ENCODE measurements at regions not wholly inside any gene's neighbourhood (a gene's known extent, or its start where the extent isn't known, plus 50 kb on each side); places are given as distances from the start of the nearest gene placed in this dataset.
"Not testable (repeated sequence)": the region's sequence is repeated elsewhere in the genome, so short reads cannot be mapped to it uniquely, and the experiment has no call there.

DNA sequence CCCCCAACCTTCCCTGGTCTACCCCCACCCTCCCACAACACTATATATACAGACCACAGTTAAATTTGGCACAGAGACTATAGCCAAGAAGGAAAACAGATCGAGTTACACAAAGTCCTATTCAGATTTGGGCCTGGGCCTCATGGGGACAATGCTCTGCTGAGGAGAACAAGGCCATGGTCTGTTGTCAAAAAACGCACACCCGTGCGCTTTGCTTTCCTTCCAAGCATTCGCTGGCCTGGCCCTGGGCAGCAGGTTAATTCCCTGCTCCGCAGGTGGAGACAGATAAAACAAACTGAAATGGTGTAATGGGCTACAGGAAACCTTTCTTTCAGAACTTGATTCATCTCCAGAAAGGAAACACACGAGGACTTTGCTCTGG is 256.2 kb downstream of the BCL2L11 start:
- H3K27me3 ChIP-seq (ENCODE audit: control insufficient read depth in 2 of 2, insufficient read depth in 2 of 2, low read length in 2 of 2); H3K36me3 ChIP-seq (ENCODE audit: control insufficient read depth in 2 of 2, insufficient read depth in 2 of 2, low read length in 2 of 2); H3K4me1 ChIP-seq (ENCODE audit: control insufficient read depth in 2 of 2, insufficient read depth in 2 of 2, low read length in 2 of 2); H3K27ac ChIP-seq (ENCODE audit: low read depth in 2 of 2, low read length in 2 of 2); H3K9me3 ChIP-seq (ENCODE audit: control insufficient read depth in 2 of 2, low read length in 2 of 2); H3K9ac ChIP-seq (ENCODE audit: low read depth in 1 of 2, low read length in 2 of 2); H3K4me3 ChIP-seq (ENCODE audit: low read length in 2 of 2): not testable (repeated sequence)

DNA sequence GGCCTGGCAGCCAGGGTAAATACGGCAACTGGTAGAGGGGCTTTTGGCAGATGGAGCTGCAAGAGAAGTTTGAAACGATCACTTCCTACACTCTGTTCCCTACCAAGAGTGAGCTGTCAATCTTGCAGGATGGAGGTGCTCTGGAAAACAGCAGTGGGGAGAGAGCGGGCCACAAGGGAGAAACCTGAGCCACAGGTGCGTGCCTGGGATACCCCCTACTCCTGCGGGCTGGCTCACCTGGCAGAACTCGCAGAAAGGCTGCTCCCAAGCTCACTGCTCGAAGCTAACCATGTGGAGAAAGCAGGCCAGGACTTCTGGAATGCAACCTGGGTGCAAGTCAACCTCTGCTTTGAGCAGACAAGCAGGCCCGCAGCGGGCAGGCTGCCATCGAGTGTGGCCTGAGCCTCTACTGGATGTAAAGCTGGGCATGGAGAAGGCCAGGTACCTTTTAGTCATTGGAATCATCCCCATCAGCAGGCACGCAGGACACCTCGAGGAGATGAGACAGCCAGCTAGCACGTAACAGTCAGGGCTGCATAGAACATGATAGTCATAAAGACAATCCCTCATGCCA is 256.8 kb downstream of the BCL2L11 start:
- H3K4me3 ChIP-seq (ENCODE audit: low read length in 2 of 2); H3K27ac ChIP-seq (ENCODE audit: low read depth in 2 of 2, low read length in 2 of 2); H3K9ac ChIP-seq (ENCODE audit: low read depth in 1 of 2, low read length in 2 of 2); H3K4me1 ChIP-seq (ENCODE audit: control insufficient read depth in 2 of 2, insufficient read depth in 2 of 2, low read length in 2 of 2); H3K9me3 ChIP-seq (ENCODE audit: control insufficient read depth in 2 of 2, low read length in 2 of 2); H3K36me3 ChIP-seq (ENCODE audit: control insufficient read depth in 2 of 2, insufficient read depth in 2 of 2, low read length in 2 of 2); H3K27me3 ChIP-seq (ENCODE audit: control insufficient read depth in 2 of 2, insufficient read depth in 2 of 2, low read length in 2 of 2): not testable (repeated sequence)

DNA sequence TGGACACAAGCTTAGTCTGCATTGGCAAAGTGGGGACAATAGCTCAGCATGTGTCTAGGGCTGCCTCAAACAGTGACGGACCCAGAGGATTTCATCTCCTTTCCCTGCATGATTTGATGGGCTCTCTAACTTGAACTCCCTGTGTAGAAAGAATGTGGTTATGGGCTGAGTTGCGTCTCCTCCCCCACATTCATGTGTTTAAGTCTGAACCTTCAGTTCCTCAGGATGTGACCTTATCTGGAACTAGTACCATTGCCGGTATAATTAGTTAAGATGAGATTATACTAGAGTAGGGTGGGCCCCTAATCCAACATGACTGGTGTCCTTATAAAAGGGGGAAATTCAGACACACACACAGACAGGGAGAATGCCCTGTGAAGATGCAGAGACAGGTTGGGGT is 257.6 kb downstream of the BCL2L11 start:
- not testable (repeated sequence) for H3K9me3 ChIP-seq (ENCODE audit: control insufficient read depth in 2 of 2, low read length in 2 of 2); H3K9ac ChIP-seq (ENCODE audit: low read depth in 1 of 2, low read length in 2 of 2); H3K27me3 ChIP-seq (ENCODE audit: control insufficient read depth in 2 of 2, insufficient read depth in 2 of 2, low read length in 2 of 2); H3K36me3 ChIP-seq (ENCODE audit: control insufficient read depth in 2 of 2, insufficient read depth in 2 of 2, low read length in 2 of 2); H3K4me1 ChIP-seq (ENCODE audit: control insufficient read depth in 2 of 2, insufficient read depth in 2 of 2, low read length in 2 of 2); H3K27ac ChIP-seq (ENCODE audit: low read depth in 2 of 2, low read length in 2 of 2); H3K4me3 ChIP-seq (ENCODE audit: low read length in 2 of 2)

DNA sequence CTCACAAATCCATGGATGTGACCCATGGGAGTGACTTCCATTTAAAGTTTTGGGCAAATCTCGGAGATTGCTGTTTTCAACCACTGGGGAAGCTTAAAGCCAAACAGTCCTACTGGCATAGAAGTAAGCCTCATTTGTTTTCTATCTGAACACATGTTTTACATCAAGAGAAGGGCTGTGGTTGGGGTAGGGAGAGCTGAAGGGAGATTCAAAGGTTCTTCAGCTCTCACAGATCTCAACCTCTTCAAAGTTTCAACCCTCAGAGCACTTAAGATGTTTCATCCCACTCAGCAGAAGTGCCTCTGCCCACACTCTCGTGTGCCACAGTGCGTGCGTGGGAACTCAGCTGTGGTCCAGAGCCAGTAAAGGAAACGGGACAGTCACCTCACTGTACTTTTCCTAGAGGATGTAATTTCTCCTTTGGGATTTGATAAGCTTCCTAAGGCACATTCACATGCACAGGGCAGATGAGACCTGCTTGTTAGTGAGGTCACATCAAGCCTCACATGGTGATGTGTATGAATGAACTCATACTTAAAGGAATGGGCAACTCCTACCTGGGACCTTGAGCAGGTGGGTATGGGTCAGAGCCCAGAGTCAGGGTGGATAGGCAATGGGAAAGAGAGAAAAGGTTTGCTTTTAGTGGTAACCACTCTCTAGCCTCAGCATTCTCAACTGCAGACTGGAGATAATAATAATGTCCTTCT is 260.2 kb downstream of the BCL2L11 start:
- H3K9ac ChIP-seq (ENCODE audit: low read depth in 1 of 2, low read length in 2 of 2); H3K36me3 ChIP-seq (ENCODE audit: control insufficient read depth in 2 of 2, insufficient read depth in 2 of 2, low read length in 2 of 2); H3K4me3 ChIP-seq (ENCODE audit: low read length in 2 of 2); H3K9me3 ChIP-seq (ENCODE audit: control insufficient read depth in 2 of 2, low read length in 2 of 2); H3K27ac ChIP-seq (ENCODE audit: low read depth in 2 of 2, low read length in 2 of 2); H3K27me3 ChIP-seq (ENCODE audit: control insufficient read depth in 2 of 2, insufficient read depth in 2 of 2, low read length in 2 of 2); H3K4me1 ChIP-seq (ENCODE audit: control insufficient read depth in 2 of 2, insufficient read depth in 2 of 2, low read length in 2 of 2): not testable (repeated sequence)

DNA sequence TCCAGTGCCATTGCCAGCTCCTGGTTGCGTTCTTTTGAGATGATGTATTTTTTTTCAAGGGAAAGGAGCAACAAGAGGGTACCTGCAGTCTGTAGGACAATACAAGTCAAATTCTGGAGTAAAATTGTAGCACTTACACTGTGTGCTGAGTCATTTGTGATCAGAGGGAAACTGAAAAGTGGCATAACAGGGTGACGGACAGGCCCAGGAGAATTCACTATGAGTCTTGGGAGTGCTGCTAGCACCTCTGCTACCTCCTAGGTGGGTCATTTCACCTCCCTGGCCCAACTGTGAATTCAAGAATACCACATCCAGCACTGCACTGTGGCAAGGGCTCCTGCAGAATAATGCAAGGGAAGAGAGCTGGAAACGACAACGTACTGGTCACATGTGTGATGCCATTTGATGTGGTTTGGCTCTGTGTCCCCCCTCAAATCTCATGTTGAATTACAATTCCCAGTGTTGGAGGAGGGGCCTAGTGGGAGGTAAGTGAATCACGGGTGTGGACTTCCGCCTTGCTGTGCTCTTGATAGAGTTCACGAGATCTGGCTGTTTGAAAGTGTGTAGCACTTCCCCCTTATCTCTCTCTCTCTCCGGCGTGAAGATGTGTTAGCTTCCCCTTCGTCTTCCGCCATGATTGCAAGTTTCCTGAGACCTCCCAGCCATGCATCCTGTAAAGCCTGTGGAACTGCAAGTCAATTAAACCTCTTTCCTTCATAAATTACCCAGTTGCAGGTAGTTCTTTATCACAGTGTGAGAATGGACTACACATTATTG is 261.0 kb downstream of the BCL2L11 start:
- H3K9ac ChIP-seq (ENCODE audit: low read depth in 1 of 2, low read length in 2 of 2); H3K27me3 ChIP-seq (ENCODE audit: control insufficient read depth in 2 of 2, insufficient read depth in 2 of 2, low read length in 2 of 2); H3K27ac ChIP-seq (ENCODE audit: low read depth in 2 of 2, low read length in 2 of 2); H3K4me3 ChIP-seq (ENCODE audit: low read length in 2 of 2); H3K36me3 ChIP-seq (ENCODE audit: control insufficient read depth in 2 of 2, insufficient read depth in 2 of 2, low read length in 2 of 2); H3K9me3 ChIP-seq (ENCODE audit: control insufficient read depth in 2 of 2, low read length in 2 of 2); H3K4me1 ChIP-seq (ENCODE audit: control insufficient read depth in 2 of 2, insufficient read depth in 2 of 2, low read length in 2 of 2): not testable (repeated sequence)

DNA sequence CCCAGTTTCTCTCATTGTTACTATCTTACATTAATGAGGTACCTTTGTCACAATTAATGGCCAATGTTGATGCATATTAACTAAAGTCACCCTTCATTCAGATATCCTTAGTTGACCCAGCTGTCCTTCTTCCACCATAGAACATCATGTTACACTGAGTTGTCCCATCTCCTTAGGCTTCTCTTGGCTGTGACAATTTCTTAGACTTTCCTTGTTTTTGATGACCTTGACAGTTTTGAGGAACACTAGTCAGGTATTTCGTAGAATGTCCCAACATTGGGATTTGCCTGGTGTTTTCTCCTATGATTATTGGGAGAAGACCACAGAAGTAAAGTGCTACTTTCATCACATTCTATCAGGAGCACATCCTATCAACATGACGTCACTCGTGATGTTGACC is 261.8 kb downstream of the BCL2L11 start:
- H3K9ac ChIP-seq (ENCODE audit: low read depth in 1 of 2, low read length in 2 of 2); H3K27me3 ChIP-seq (ENCODE audit: control insufficient read depth in 2 of 2, insufficient read depth in 2 of 2, low read length in 2 of 2); H3K36me3 ChIP-seq (ENCODE audit: control insufficient read depth in 2 of 2, insufficient read depth in 2 of 2, low read length in 2 of 2); H3K4me1 ChIP-seq (ENCODE audit: control insufficient read depth in 2 of 2, insufficient read depth in 2 of 2, low read length in 2 of 2); H3K9me3 ChIP-seq (ENCODE audit: control insufficient read depth in 2 of 2, low read length in 2 of 2); H3K27ac ChIP-seq (ENCODE audit: low read depth in 2 of 2, low read length in 2 of 2); H3K4me3 ChIP-seq (ENCODE audit: low read length in 2 of 2): not testable (repeated sequence)

DNA sequence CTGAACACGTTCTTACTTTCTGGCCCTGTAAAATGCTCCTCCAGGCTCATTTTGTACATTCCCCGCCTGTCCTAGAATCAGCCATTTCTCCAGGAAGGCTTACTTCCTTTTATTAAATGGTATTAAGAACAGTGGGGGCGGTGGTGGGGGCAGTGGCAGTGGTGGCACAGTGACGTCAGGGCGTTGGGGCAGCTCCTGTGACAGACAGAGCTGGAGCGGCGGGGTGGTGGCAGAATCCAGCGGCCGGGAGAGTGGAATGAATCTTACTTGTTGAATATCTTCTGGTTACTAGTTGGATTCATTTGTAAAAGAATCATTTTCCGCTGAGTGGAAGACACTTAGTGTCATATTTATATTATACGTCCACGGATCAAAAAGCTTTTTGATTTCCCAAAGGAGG is 262.6 kb downstream of the BCL2L11 start:
- not testable (repeated sequence) for H3K27me3 ChIP-seq (ENCODE audit: control insufficient read depth in 2 of 2, insufficient read depth in 2 of 2, low read length in 2 of 2); H3K4me3 ChIP-seq (ENCODE audit: low read length in 2 of 2); H3K4me1 ChIP-seq (ENCODE audit: control insufficient read depth in 2 of 2, insufficient read depth in 2 of 2, low read length in 2 of 2); H3K36me3 ChIP-seq (ENCODE audit: control insufficient read depth in 2 of 2, insufficient read depth in 2 of 2, low read length in 2 of 2); H3K9ac ChIP-seq (ENCODE audit: low read depth in 1 of 2, low read length in 2 of 2); H3K27ac ChIP-seq (ENCODE audit: low read depth in 2 of 2, low read length in 2 of 2); H3K9me3 ChIP-seq (ENCODE audit: control insufficient read depth in 2 of 2, low read length in 2 of 2)

DNA sequence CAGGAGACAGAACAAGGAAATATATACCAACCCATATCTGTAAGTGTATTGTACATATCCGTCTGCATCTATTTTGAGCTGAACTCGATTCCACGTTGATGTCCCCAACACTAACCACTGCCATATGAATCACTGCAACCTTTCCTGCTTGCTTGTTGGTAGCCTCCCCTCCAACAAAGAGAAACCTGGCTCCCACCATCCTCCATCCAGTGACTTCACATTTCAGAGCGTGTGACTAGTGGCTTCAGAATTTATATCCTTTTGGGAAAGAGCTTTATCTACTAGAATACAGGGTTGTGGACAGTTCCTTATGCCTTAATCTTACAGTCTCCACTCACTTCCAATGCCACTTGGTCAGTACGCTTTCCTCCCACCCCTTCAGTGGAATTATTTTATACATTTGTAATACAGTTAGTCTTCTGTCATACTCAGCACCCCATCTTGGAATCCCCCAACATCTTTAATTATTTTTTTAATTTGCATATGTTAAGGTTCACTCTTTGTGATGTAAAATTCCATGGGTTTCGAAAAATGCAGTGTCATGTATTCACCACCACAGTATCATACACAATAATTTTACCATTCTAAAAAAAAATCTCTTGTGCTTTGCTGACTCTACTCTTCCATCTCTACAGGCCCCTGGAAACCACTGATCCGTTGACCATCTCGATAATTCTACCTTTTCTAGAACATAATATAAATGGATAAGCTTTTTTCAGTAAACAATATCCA is 264.7 kb downstream of the BCL2L11 start:
- H3K27ac ChIP-seq (ENCODE audit: low read depth in 2 of 2, low read length in 2 of 2); H3K36me3 ChIP-seq (ENCODE audit: control insufficient read depth in 2 of 2, insufficient read depth in 2 of 2, low read length in 2 of 2); H3K9ac ChIP-seq (ENCODE audit: low read depth in 1 of 2, low read length in 2 of 2); H3K4me1 ChIP-seq (ENCODE audit: control insufficient read depth in 2 of 2, insufficient read depth in 2 of 2, low read length in 2 of 2); H3K9me3 ChIP-seq (ENCODE audit: control insufficient read depth in 2 of 2, low read length in 2 of 2); H3K27me3 ChIP-seq (ENCODE audit: control insufficient read depth in 2 of 2, insufficient read depth in 2 of 2, low read length in 2 of 2); H3K4me3 ChIP-seq (ENCODE audit: low read length in 2 of 2): not testable (repeated sequence)

DNA sequence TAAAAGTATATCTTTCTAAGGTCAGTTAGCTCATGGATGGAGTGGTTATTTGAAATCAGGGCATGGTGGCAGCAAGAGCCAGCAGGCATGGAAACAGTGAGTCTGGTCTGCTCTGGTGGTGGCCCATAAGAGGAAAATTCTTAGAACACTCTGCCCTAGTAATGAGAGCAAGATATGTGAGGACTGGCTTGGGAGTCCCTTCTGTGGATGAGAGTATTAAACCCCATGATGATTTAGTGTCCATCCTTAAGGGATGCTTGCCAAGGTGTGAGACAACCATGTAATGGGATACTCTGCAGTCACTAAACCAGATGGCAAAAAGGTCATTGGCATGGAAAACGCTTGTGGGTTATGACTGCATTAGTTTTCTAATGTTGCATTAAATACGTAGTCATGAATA is 269.9 kb downstream of the BCL2L11 start:
- not testable (repeated sequence) for H3K27ac ChIP-seq (ENCODE audit: low read depth in 2 of 2, low read length in 2 of 2); H3K27me3 ChIP-seq (ENCODE audit: control insufficient read depth in 2 of 2, insufficient read depth in 2 of 2, low read length in 2 of 2); H3K36me3 ChIP-seq (ENCODE audit: control insufficient read depth in 2 of 2, insufficient read depth in 2 of 2, low read length in 2 of 2); H3K9me3 ChIP-seq (ENCODE audit: control insufficient read depth in 2 of 2, low read length in 2 of 2); H3K9ac ChIP-seq (ENCODE audit: low read depth in 1 of 2, low read length in 2 of 2); H3K4me1 ChIP-seq (ENCODE audit: control insufficient read depth in 2 of 2, insufficient read depth in 2 of 2, low read length in 2 of 2); H3K4me3 ChIP-seq (ENCODE audit: low read length in 2 of 2)

DNA sequence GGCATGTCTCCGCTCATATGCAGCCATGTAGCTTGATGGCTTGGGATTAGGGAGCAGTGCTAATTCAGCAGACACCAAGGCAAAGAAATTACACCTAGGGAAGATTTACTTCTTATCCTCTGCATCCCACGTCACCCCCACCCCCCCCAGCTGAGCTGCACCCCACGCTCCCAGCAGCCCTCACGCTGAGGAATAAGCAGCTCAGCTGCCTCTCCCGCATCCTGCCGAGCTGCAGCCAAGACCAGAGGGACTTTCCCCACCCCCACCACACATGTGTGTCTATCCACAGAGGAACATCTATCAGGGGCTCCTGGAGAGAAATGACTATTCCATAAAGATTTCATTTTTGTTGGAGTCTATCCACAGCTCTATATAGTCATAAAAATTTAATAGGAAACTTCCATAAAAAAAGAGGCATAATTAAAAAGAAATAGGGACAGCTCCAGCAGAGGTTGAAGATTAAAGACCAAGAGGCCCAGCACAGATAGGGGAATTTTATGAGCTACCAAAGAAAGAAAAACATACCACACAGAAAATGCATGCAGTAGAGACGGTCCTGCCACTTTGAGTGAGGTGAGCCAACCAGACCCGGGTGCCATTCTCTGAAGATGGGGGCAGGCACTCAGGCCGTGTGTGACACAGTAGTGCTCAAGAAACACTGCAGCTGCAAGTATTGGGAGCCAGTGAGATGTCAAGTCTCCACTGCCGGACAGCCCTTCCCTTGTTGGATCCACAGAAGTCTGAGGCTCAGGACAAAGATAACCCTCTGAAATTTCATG is 274.8 kb downstream of the BCL2L11 start:
- H3K27ac ChIP-seq (ENCODE audit: low read depth in 2 of 2, low read length in 2 of 2); H3K9ac ChIP-seq (ENCODE audit: low read depth in 1 of 2, low read length in 2 of 2); H3K4me1 ChIP-seq (ENCODE audit: control insufficient read depth in 2 of 2, insufficient read depth in 2 of 2, low read length in 2 of 2); H3K4me3 ChIP-seq (ENCODE audit: low read length in 2 of 2); H3K9me3 ChIP-seq (ENCODE audit: control insufficient read depth in 2 of 2, low read length in 2 of 2); H3K36me3 ChIP-seq (ENCODE audit: control insufficient read depth in 2 of 2, insufficient read depth in 2 of 2, low read length in 2 of 2); H3K27me3 ChIP-seq (ENCODE audit: control insufficient read depth in 2 of 2, insufficient read depth in 2 of 2, low read length in 2 of 2): not testable (repeated sequence)

Measured in mucosa of rectum (tissue), 2 donors.